ENCODE measurements at regions not wholly inside any gene's neighbourhood (a gene's known extent, or its start where the extent isn't known, plus 50 kb on each side); places are given as distances from the start of the nearest gene placed in this dataset.
"Not testable (repeated sequence)": the region's sequence is repeated elsewhere in the genome, so short reads cannot be mapped to it uniquely, and the experiment has no call there.

DNA sequence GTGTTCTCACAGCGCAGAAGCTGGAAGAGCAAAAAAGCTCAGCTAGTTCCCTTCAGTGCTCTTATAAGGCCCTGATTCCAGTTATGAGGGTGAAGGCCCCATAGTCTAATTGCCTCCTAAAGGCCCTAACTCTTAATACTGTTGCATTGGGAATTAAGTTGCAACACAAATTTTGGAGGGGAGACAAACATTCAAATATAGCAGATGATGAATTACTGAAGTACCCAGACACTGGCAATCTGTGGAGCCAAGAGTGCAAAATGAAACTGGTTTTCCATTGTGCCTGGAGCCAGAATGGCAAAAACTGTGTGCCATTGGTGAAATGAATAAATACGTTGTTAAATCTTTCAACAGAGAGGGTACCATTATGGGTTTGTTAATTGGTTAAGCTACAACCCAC is 356.0 kb downstream of the PPARGC1A start:
- DNase-seq (ENCODE audit: low spot score): no peak

DNA sequence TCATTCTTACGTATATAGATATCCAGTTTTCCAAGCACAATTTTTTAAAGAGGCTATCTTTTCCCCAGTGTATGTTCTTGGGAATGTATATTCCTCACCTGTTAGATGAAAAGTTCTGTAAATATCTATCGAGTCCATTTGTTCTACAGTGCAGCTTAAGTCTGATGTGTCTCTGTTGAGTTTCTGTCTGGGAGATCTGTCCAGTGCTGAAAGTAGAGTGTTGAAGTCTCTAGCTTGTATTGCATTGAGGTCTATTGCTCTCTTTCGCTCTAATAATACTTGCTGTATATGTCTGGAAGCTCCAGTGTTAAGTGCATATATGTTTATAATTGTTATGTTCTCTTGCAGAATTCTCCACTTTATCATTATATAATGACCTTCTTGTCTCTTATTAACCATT is 373.1 kb downstream of the PPARGC1A start:
- no peak for DNase-seq (ENCODE audit: low spot score)

DNA sequence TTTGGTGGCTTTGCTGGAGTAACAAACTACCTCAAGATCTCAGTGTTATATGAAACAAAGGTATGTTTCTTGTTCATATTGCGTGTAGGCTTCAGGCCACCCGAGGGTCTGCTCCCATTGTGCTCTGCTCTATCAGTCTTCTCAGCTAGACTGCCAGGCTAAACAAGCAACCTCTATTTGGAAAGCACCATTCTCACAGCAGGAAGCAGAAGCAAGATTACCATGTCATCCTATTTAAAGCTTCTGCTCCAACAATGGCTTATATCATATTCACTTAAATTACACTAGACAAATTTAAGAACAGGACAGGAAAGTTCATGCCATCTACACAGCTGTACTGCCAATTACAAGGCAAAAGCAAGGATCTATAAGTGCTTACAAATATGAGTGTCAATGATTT is 385.8 kb downstream of the PPARGC1A start:
- no peak for DNase-seq (ENCODE audit: low spot score)

DNA sequence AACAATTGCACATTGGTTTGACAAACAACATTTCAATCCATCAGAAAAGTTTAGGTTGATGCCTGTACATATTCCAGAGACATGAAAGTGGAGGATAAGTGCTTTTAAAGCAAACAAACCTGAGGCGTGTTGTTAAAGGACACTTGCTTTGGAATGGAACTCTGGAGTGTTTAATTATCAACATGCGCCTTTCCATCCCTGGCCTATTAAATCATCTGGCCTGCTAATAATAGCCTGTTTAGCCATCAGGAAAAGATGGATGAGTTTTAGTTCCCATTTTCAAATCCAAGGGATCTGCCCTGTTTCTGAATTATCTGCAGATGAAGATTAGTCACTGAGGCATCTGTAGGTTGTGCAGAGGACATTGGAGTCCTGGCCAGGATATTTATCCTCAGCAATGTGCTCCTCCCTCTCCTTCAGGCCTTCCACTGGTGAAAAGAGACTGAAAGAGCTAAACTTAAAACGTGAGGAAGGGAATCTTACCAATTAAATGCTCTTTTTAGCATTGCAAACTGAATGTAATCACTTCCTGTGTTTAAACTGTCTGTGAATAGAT is 388.9 kb downstream of the PPARGC1A start:
- DNase-seq (ENCODE audit: low spot score): no peak

DNA sequence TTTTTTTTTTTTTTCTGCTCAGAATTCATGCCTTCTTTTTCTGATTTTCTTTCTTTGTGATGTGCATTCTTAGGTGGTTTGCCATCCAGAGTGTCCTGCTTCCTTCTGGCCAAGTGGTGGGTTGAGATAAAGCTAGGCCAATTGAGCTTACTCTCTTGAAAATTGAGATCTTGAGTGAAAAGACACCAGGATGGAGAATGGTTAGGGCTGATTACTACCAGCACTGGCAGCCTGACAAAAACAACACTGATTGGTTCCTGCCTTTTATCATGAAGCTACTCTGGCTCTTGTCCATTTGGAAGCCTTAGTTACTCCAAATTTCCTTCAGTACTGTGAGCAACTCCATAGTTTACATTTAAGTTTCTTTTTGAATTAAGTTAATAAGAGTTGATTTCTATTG is 404.0 kb downstream of the PPARGC1A start:
- no peak for DNase-seq (ENCODE audit: low spot score)

DNA sequence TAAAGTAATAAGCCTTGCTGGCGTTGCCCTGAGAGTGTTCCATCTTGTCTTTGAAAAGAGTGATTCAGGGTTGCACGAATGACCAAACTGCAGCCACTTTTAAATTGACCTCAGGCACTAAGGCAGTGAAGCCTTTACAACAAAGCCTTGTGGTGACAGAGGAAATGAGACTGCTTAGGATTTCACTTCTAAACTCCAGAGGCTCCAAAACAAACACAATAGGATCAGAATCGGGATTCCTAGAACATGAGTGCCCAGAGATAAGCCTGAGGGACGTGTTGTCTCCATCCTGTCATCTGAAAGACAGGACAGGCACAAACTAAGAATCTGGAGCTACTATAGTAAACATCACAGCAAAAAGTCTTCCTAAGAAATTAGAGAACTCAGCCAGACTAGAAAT is 405.2 kb downstream of the PPARGC1A start:
- DNase-seq (ENCODE audit: low spot score): no peak

DNA sequence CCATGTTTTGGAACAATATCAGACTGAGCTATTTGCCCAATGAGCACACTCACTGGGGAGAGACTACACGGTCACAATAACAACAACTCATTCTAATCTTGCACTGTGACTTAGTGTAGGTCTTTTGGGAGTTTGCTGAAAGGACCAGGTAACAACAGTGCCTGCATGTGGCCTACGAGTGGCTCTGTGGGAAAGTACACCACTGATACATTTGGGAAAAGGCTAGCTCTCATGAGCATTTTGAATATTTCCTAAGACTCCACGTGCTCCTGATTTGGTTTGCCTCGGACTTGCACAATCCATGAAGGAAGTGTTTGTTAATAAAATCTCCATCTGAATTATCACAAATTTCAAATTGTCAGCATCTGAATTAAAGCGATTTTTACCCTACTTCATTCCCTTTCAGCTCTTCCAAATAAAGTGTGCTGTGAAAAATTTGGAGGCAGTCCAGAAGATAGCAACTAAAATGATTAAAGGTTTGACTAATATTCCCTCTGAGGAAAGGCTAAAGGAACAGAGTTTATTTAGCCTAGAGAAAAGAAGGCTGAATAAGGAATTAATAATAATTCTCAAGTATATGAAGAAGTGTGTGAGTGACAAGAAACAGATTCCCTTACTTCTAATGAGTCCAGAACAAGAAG is 406.4 kb downstream of the PPARGC1A start:
- DNase-seq (ENCODE audit: low spot score): no peak

DNA sequence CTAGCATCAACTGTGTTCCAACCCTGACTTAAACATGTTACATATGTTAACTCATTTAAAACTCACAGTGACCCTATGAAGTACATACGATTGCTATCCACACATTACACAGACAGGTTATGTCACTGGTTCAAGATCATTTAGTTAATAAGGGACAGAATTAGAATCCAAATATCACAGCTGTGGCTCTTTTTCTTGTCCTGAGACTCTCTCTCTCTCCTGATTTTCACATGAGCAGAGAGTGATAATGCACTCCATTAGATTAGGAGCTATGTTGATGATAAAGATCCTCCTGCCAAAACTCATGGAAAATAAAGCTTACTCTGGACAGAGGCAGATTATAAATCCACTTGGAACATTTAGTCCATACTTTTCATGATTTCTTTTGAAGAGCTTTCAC is 408.3 kb downstream of the PPARGC1A start:
- no peak for DNase-seq (ENCODE audit: low spot score)

DNA sequence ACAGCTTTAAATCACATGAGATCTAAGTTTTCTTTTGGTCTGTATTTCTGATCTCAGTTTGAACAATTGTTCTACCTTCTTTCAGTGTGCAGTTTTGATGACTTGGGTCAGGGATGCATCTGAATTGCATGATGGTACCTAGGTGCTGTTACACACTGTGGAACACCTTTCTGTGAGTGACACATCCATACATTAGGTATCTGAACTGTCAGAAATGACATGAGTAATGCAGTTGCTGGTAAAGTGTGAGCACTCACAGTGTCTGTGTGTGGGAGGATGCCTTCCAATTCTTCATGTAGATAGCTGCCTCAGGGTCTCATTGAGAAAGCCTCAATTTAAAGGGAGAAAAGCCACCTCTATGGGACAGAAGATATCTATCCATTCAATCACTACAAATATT is 411.9 kb downstream of the PPARGC1A start:
- DNase-seq (ENCODE audit: low spot score): no peak

DNA sequence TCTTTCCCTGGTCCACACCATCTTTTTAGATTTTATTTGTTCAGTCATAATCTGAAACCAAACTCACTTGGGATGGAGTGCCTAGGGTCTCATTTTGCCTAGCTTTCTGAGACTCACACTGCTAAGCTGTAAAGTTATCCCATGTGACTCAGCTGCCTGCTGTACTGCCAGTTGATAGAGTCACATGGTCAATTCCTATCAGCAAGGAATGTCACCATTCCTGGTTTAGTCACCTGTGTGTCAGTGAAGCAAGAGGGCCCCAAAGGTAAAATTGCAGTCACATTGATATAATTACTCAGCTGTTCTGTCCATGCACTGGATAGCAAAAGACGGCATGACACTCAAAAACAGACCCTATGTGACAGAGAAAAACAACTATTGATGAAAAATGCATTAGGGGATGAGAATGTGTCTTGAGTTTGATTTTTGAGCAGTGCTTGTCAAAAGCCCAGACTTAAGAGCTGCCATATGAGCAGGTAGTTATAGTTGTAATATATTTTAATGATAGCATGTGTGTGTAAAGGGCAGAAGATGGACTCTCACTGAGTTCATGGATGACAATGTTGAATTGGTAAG is 413.2 kb downstream of the PPARGC1A start:
- no peak for DNase-seq (ENCODE audit: low spot score)

DNA sequence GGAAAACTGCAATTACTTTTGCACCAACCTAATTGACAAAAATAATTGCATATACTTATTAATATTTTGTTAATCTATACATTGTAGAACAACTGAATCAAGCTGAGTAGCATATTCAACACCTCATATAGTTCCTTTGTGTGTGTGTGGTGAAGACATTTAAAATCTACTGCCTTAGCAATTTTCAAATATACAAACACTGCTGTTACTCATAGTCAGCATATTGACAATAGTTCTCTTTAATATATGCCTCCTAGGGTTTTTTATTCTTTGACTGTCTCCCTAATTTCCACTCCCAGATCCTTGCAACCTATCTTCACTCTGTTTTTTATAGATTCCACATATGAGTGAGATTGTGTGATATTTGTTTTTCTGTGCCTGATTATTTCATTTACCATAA is 426.8 kb downstream of the PPARGC1A start:
- no peak for DNase-seq (ENCODE audit: low spot score)

DNA sequence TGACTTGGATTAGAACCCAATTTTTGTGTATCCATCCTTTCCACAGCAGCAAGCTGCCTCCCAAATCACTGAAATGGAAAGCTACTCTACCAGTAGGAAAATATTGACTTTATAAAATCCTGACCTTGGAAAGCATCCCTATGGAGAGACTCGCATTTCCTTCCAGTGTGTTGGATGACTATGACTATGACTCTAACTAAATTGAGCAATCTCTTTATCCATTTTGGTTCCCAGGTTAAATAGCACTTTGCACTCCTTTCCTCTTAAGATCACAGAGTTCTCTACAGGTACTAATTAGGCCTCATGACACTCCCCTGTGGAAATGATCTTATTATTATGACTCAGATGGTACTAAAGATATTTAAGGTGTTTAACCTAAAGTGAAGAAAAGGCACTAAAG is 431.8 kb downstream of the PPARGC1A start:
- no peak for DNase-seq (ENCODE audit: low spot score)

DNA sequence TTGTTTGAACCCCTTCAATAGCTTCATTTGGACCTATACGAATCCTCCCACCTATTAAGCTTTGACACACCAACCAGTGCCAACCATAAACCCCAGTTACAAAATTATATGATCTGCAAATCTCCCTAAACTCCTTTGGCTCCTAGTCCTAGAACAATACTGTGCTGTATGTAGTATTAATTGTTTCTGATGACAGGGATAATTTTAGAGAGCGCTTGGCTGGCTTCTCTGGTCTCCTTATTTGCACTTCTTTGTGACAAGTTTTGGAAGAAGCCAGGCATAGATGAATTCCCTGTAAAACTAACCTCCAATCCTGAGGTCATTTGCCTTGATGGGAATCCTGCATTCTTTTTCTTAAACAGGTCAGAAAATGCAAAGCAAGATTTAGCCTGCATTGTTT is 433.0 kb downstream of the PPARGC1A start:
- no peak for DNase-seq (ENCODE audit: low spot score)

DNA sequence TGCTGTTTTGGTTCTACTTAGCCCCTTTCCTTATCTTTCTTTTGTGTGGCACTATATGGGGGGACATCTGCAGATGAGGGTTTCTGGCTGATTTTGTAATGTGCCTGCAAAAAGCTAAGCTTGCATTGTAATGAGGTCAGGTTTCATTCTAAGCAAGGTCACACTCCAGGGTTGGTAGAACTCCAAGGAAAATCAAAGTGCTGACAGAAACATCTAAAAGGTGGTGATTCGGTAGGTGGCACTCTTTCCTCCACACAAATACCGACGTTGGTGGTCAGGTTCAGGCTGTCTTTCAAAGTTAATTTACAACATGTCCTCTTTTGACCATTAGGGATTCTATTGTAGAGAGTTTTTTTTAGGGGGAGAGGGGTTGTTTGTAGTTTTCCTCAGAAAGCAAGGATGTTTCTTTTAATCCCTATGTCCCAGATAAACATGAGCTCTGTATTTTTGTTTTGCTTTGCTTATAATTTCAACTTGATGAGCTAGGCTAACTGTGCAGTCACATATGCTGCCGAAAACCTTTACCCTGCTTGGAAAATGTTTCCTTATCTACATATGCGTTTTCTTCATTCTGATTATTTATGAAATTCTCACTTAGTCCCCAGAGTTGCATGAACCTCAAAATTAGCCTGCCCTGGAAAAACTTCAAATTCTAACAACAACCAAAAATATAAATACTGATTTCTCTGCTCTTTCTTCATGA is 434.2 kb downstream of the PPARGC1A start:
- no peak for DNase-seq (ENCODE audit: low spot score)

DNA sequence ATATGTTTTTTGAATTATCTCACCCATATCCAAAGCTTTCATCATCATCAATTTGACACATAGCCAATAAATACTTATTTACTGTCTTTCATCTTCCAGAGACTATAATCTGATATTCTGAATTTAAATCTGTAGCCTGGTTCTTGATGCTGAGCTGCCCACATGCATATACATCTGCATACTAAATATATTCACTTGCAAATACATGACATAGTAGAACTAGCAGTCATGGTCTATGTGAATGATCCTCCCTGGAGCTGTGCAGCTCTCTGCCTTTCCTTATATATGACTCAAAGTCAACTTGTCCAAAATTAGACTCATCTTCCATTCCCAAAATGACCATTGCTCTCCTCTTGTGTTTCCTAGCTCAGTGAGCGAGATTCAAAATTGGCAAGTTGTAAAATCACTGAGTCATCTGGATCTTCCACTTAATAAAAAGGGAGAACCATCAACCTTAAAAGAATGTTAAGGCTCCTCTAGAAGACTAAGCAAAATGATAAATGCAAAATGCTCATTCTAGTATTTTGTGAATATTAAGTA is 448.2 kb downstream of the PPARGC1A start:
- DNase-seq (ENCODE audit: low spot score): no peak

DNA sequence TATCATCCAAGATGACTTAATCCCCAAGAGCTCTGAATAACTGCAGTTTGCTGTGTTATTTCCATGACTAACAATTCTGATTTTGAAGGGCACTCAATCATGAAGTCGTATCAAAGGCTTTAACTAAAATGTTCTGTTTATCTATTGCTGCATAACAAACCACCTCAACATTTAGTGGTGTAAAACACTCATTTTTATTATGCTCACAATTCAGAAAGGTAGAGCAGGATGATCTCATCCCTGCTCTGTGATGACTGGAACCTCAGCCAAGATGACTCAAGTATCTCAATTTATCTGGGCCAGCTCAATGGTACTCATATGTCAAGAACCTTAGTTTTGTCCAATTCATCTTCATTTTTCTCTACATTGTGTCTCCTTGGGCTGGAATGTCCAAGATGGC is 451.1 kb downstream of the PPARGC1A start:
- no peak for DNase-seq (ENCODE audit: low spot score)

DNA sequence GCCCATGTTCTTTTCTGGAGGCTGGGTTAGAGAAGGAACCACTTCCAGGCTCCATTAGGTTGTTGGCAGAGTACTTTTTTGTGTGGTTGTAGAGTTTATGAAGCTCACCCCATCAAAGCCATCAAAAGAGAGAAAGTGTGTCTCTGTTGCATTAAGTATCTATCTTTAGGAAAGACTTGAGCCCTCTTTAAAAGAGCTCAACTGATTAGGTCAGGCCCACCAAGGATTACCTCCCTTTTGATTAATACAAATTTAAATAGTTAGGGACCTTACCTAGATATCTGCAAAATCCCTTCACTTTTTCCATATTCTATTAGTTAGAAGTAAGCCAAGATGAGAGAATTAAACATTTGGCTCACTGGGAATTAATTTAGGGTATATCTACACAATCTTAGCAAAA is 460.4 kb downstream of the PPARGC1A start:
- DNase-seq (ENCODE audit: low spot score): no peak

DNA sequence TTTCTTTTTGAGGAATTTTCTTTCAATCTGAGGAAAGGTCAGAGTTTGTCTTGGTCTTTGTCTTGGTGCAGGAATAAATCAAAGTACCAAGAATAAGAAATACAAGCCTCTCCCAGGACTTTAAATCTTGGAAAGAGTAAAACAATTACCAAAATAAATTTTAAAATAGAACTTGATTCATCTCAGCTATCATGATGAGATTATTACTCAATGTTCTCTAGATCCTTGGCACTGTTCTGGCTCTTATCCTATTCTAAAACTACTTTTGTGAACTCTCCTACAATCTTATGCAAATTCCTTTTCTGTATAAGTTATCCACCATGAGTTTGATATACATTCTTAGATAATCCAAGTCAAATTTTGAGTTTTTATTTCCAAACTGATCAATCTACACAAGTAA is 464.3 kb downstream of the PPARGC1A start:
- DNase-seq (ENCODE audit: low spot score): no peak

DNA sequence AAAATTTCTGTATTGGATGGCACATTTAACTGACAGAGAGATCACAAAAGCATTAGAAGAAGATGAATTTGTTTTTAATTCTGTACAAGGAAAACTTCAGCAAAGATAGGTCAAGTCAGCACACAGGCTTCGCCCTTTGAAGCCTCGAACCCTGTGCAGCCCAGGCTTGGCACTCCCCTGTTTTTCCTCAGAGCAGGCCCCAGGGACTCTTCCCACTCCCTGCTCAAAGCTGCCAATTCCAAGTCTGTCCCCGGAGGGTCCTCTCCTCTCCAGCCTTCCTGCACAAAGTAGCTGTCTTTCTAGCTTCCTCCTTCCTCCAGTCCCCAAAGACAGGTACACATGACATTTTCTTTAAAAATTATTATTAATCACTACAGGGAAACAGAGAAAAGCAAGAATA is 466.3 kb downstream of the PPARGC1A start:
- no peak for DNase-seq (ENCODE audit: low spot score)

DNA sequence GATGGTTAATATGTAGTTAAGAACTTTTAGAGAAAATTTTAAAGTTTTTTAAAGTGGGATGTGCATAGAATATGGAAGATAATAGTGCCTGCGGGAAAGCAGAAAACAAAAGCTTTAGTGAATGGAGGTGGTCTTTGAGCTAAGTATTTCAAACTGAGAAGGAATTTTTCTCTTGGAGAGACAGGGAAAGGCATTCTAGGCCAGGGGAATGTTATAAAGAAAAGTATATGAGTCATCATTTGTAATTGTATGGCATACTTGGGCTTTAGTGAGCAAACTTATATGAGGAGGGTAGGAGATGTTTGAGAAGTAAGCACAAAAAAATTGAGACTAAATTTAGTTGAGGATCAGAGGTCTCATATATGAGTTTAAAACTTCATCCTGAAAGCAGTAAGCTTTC is 467.0 kb downstream of the PPARGC1A start:
- no peak for DNase-seq (ENCODE audit: low spot score)

DNA sequence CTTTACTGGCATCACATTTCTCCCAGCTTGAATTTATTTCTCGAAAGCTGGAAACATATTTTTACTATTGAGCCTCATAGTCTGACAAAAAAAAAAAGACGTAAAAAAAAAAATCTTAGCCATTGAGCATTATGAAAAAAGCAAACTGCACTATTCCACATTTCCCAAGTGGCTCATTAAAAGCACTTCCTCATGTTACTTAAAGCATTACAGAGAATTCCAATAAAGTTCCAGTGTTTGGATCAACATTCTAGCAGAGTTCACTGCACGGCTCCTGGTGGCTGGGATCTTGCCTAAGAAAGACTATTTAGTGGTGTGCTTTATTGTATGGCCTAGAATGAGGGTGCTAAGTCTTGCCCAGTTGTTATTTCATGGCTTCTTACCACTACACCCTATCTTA is 476.2 kb downstream of the PPARGC1A start:
- DNase-seq (ENCODE audit: low spot score): no peak

DNA sequence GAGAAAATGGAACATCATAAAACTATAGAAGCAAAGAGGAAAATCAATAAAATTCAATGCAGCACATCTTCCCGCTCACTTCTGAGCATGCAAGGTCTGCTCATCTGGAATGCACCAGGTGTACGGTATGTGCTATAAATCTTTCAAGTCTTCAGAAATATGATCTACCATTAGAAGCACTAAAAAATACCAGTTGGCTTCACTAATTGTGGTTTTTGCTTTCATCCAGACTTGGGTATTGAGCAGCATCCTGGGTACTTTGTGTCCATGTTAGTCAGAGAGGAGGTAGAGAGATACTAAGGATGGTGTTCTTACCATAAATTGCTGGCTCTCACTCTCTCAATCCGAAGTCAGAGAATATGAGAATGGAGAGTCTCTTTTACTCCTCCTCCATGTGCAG is 477.1 kb downstream of the PPARGC1A start:
- no peak for DNase-seq (ENCODE audit: low spot score)

DNA sequence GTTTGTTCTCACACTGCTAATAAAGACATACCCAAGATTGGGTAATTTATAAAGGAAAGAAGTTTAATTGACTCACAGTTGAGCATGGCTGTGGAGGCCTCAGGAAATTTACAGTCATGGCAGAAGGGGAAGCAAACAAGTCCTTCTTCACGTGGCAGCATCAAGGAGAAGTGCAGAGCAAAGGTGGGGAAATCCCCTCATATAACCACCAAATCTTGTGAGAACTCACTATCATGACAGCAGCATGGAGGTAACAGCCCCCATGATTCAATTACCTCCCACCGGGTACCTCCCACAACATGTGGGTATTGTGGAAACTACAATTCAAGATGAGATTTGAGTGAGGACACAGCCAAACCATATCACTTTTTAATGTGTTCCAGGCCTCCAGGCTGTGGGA is 480.9 kb downstream of the PPARGC1A start:
- DNase-seq (ENCODE audit: low spot score): not testable (repeated sequence)
